GM12873 (cell line): ENCODE measurements at regions not wholly inside any gene's neighbourhood (a gene's known extent, or its start where the extent isn't known, plus 50 kb on each side); places are given as distances from the start of the nearest gene placed in this dataset.

Source experiments
- TF ChIP-seq, protein P1 (sequence below): IDR thresholded peaks from 2 replicates; pipeline ENCODE4 v1.5.1; 2012; ENCODE audit warnings: low read depth, mild to moderate bottlenecking, moderate library complexity, low read length, control low read depth; ENCODE audit not compliant: insufficient read depth; ENCODE audit errors: missing control alignments

DNA sequence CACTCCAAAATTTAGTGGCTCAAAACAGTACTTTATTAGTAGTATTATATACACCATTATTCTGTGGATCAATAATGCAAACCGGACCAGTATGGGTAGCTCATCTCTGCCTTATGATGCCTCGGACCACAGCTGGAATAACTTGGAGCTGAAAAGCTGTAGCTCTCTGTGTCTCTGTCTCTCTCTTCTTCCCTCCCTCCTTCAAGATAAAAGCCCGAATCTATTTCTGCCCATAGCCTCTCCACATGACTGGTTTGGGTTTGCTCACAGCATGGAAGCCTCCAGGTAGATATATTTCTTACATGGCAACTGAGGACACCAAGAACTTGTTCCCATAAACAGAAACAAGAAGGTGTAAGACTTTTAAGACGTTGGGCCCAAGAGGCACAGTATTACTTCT lies 147.5 kb upstream of the TBCA start:
- TF ChIP-seq, protein P1, sequence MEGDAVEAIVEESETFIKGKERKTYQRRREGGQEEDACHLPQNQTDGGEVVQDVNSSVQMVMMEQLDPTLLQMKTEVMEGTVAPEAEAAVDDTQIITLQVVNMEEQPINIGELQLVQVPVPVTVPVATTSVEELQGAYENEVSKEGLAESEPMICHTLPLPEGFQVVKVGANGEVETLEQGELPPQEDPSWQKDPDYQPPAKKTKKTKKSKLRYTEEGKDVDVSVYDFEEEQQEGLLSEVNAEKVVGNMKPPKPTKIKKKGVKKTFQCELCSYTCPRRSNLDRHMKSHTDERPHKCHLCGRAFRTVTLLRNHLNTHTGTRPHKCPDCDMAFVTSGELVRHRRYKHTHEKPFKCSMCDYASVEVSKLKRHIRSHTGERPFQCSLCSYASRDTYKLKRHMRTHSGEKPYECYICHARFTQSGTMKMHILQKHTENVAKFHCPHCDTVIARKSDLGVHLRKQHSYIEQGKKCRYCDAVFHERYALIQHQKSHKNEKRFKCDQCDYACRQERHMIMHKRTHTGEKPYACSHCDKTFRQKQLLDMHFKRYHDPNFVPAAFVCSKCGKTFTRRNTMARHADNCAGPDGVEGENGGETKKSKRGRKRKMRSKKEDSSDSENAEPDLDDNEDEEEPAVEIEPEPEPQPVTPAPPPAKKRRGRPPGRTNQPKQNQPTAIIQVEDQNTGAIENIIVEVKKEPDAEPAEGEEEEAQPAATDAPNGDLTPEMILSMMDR = no peak

DNA sequence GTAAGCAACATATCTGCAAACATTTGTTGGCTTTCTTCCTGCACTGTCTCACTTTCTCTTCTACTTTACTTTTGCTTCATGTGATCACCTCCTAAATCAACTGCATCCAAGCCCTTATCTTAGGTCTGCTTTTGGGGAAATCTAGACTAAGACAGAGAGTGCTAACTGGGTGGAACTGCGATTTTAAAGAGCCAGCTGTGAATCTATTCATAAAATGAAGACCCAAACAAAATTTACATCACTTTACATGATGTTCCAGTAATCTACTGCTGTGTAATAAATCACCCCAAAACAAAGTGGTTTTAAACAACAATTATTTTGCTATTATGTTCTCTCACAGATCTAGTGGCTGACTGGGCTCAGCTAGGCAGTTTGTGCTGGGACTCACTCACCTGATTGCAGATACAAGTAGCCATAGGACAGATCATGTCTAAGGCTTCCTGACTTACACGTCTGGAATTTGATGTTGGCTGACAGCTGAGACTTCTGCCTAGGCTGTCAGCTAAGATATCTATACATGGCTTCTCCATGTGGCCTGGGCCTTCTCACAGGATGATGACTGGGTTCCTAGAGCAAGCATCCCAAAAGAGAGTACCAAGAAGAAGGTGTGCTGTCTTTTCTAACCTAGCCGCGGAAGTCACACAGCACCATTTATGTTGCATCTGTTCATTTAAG lies 145.1 kb upstream of the TBCA start:
- TF ChIP-seq, protein P1 = no peak

DNA sequence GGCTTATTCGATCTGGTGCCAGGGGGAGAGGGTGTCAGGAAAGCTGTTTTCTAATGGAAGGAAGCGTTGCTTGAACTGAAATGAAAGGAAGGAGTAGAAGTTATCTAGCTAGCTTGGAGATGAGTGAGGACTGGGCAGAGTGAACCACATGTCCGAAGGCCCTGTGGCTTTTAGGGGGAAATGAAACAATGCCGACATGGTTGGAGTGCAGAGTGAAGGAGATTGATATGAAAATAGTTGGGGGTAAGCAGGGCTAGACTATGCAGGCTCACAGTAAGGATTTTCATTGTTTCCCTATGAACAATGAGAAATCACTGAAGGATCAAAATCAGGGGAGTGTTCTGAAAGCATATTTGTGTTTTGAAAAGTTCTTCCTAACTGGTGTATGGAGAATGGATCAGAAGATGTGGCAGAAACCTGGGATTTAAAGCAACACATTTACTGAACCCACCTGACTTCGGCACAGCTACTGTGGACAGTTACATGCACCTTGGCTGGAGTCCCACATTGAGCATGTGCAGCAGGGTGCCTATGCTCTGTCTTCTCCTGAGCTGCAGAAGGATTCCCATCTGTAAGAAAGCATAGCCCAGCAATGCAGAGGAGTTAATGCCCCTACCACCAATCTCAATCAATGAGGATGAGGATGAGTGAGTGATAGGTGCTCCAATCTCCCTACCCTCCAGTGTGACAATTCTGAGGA lies 144.4 kb upstream of the TBCA start:
- TF ChIP-seq, protein P1 = no peak

DNA sequence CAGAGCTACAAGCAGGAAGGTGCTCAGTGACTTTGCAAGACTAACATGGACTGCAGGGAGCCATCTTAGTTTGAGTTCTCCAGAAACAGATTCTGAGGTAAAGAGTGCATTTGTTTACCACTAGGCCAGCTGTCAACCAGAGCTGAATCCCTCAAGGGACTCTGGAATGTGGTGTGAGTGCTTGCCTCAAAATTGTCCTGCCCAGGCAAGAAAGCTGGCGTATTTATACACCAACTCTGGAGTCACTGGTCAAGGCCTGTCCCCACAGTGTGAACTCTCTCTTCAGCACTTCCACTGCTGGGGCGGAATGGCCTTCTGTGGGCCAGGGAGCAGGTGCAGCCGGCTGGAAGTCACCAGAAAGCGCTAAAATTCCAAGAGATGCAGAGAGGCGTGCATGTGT lies 139.2 kb upstream of the TBCA start:
- TF ChIP-seq, protein P1 = no peak

DNA sequence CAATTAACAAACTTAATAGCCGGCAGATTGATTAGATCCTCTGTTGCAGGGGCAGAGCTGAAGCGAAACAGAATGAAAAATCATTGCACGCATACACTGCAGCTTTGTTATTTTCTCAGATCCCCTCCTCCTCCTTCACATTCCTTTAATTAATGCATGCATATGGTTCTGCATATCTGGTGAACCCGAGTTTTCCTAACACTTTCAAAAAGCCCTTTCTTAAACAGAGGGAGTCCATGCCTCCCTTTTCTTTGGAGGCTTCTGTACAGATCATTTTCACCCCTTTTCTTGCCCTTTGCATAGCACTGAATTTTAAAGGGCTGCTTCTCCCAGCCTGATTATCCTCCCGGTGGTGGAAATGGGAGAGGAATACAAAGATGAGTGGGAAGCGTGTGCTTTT lies 136.6 kb upstream of the TBCA start:
- TF ChIP-seq, protein P1 = no peak

DNA sequence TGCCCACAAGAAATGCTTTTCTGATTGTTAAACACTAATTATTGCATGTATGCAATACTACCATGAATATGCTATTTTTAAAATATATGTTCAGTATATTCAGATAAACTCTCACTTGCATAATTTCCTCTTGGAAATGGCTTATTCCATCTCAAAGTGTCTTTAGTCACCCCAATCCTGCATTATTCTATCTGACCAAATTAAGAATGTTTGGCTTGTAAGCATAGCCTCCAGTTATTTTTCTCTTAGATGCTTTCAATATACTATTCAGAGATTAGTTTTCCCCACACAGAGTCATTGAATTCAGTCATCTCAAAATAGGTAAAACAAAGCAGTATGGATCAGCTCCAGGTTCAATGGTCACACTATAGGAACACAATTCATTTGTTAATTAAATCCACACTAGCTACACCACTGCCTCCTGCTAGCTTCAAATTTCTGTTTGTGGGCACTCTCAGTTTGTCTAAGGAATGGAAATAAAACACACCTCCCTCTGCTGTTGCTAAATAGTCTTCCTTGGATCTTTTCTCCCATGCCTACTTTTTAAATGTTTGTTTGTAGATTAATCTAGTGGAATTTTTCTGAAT lies 134.6 kb upstream of the TBCA start:
- TF ChIP-seq, protein P1 = no peak

DNA sequence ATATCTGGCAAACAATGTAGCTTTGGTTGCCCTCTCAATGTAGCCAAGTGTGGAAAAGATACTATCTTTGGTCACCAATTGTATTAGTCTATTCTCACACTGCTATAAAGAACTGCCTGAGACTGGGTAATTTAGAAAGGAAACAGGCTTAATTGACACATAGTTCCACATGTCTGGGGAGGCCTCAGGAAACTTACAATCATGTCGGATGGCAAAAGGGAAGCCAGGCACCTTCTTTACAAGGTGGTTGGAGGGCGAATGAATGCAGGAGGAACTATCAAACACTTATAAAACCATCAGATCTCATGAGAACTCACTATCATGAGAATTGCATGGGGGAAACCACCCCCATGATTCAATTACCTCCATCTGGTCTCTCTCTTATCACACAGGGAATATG lies 133.1 kb upstream of the TBCA start:
- TF ChIP-seq, protein P1 = no peak
